Left renal pelvis (tissue), 4 donors: ENCODE measurements at regions not wholly inside any gene's neighbourhood (a gene's known extent, or its start where the extent isn't known, plus 50 kb on each side); places are given as distances from the start of the nearest gene placed in this dataset.

ENCODE experiments used
- DNase-seq, 4 donors: peaks; one replicate each; pipeline ENCODE4 v3.0.0-alpha.2; 2013; ENCODE audit warnings: low read depth in 4 of 4, low spot score in 3 of 4

- no peak for DNase-seq
These were observed 1065.1 kb upstream of the WWC1 start for GRCh38 chr5:167226386-167226785.

DNA sequence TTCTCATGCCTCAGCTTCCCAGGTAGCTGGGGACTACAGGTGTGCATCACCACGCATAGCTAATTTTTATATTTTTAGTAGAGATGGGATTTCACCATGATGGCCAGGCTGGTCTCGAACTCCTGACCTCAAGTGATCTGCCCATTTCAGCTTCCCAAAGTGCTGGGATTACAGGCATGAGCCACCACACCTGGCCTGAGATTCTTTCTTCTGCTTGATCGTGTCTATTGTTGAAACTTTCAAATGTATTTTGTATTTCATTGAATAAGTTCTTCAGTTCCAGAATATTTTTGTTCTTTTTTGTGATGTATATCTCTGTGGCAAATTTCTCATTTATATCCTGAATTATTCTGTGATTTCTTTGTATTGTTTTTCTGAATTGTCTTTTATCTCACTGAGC is 1063.3 kb upstream of the WWC1 start:
- DNase-seq = no peak

DNA sequence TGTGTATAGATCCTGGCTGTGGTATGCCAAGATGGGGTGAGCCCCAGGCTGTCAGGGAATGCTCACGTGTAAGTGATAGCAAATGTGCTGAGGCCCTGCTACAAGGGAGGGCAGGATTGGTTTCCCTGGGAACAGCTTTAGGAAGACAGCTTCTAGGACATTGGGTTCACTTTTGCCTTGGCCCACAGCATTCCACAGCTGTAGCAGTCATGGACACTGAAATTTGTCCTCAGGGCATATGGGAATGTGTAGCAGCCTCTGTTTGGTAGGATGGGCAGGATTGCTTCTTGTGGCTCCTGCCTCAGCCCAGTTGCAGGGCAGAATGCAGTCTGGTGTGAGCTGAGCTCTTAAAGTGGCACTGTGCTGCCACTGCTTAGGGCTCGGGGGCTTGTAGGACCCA is 1061.7 kb upstream of the WWC1 start:
- no peak for DNase-seq

DNA sequence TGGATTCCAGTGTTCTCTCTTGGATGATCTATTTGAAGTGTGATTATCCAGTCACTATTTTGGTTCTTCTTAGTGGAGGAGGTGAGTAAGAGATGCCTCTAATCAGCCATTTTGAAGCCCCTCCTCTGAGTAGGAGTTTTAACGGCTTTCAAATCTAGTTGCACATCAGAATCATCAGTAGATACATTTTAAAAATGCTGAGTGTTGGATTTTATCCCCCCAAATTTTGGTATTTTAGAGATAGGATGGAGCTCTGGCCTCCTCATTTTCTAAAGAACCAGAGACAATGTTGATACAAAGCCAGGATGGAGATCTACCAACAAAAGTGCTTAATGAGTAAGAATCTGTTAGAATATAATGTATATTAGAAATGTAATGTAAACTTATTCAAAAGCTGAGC is 1061.0 kb upstream of the WWC1 start:
- DNase-seq = no peak

DNA sequence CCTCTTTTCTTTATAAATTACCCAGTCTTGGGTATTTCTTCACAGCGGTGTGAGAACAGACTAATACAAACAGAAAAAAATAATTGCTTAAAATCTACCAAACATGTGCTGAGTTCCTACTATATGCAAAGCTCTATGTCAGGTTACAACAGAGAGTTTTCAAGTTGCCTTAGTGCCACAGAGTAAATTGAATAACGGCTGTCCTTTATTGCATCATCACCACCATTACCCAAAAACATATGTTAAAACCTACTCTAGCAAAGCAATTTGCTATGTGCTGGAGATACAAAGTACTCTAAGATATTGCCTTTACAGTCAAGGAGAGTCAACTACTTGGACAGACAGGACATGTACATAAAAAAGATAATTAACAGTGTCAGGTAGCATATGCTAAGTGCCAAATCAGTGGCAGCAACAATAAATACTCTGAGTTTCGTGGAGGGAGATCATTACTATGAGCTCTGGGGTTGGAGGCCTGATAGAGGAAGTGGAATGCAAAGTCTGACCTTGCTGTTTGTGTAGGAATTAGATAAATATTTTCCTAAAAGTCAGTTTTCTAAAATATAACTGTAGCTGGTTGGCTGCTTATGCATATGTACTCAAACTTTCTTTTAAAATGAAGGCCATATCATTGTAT is 1058.7 kb upstream of the WWC1 start:
- no peak for DNase-seq

- DNase-seq = peak in 1 of 4 donors; percentile 12
These were observed 1057.8 kb upstream of the WWC1 start for GRCh38 chr5:167233507-167234220.

DNA sequence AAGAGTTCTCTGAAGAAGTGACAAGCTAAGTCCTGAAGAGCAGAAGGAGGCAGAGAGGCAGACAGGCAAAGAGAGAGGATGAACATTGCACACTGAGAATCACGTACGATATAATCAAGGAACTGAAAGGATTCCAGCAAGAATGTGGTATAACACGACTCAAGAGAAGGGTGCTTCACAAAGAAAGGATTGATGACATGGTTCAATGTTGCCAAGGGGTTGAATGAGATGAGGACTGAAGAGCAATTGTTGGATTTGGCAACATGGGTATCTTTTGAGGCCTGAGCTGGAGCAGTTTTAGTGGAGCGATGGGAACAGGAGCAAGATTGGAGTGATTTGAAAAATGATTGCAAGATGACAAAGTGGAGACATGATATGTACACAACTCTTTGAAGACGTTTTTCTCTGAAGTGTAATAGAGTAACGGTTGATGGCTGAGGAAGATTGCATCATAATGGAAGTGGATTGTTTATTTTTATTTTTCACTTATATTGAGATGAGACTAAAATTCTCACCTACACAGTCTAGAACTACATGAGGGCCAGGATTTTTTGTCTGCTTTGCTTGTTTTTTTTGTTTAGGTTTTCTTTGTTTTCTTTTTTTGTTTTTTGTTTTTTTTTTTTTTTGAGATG is 1049.9 kb upstream of the WWC1 start:
- DNase-seq = no peak

- DNase-seq = no peak
These were observed 1048.7 kb upstream of the WWC1 start for GRCh38 chr5:167242701-167243100.

DNA sequence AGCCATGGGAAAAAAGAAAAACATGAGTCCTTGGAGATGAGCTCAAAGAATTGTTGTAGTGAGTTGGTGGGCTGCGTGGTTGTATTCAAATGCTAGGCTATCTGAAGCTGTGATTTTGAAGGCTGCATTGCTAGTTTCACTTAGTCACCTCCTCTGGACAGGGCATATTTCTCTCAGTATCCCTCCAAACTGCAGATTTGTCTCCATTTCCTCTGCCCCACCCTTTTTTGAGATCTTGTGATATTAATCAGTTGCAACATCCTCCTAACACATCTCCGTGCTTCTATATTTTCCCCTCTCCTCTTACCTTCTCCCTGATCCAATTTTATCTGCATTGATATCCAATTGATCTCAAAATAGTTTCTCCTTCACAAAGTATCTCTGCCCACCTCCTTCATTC is 1048.0 kb upstream of the WWC1 start:
- no peak for DNase-seq

- DNase-seq = no peak
These were observed 1046.9 kb upstream of the WWC1 start for GRCh38 chr5:167244583-167244982.

DNA sequence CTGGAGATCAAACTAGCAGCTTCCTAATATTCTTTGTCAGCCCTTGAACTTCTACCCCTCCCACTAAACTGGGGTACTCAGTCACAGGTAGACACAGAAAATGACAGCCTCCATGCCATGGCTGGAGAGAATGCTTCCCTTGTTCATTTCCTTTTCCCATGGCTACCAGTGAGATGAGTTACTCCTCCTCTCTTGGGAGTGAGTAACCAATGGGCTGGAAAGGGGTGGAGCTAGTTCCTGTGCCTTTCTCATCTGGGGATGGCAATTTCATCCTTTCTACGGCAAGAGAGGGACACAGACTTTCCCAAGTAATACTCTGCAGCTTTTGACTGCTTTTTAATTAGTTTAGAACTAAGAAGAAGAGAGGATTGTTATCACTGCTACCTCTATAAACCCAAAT is 1045.6 kb upstream of the WWC1 start:
- no peak for DNase-seq

- DNase-seq = no peak
These were observed 1043.6 kb upstream of the WWC1 start for GRCh38 chr5:167247816-167248215.

- no peak for DNase-seq
These were observed 1043.2 kb upstream of the WWC1 start for GRCh38 chr5:167248257-167248656.

GRCh38 chr5:167250996-167251395 is 1040.4 kb upstream of the WWC1 start:
- DNase-seq = no peak

GRCh38 chr5:167254132-167254531 is 1037.3 kb upstream of the WWC1 start:
- no peak for DNase-seq

- no peak for DNase-seq
These were observed 1035.5 kb upstream of the WWC1 start for GRCh38 chr5:167255926-167256325.

GRCh38 chr5:167259806-167260205 is 1031.6 kb upstream of the WWC1 start:
- no peak for DNase-seq

DNA sequence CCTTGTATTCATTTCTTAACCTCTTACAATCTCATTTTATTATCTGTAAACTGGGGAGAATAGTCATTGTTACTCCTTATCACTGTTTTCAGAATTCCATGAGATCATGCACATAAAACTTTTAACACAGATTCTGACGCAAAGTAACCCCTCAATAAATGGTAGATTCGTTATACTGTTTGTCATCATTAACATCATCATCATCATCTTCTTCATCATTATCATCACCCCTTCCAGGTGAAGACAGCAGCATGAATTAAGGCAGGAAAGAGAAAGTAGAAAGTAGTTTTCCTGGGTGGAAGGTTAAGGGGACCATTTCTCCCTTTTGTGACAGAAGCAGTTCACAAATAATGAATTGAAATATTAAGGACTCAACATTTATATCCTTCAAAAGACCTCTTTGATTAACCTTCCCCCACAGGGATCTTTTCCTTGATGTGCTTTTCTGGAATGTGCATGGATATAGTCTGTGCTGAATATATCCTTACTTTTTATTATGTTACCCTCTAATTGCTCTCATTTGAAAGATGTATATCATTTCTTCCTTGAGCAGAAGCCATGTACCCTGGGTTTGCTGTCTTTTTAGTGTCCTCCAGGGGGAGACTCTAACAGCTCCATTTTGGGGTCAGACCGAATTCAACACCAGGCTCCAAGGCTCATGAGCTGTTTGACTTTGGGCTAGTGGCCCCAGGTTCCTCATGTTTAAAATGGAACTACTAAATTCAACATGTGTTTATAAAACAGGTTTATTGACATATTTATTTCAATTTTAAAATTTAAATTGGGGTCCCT is 1029.9 kb upstream of the WWC1 start:
- no peak for DNase-seq

DNA sequence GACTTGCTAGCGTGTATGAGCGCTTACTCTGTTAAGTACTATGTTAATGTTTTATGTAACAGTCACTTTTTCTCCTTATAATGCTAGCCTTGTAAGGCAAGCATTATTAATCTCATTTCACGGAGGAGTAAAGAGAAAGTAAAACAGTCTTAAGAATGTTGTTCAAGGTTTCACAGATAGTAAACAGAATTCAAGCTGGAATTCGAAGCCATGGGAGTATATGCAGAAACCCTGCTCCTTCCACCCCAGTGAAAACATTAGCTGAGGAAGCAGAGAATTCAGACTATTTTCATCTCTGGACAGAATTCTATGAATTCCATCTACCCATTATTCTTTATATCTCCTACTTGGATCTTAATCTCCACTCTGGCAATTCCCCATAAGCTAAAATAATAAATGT is 1028.3 kb upstream of the WWC1 start:
- DNase-seq = no peak

DNA sequence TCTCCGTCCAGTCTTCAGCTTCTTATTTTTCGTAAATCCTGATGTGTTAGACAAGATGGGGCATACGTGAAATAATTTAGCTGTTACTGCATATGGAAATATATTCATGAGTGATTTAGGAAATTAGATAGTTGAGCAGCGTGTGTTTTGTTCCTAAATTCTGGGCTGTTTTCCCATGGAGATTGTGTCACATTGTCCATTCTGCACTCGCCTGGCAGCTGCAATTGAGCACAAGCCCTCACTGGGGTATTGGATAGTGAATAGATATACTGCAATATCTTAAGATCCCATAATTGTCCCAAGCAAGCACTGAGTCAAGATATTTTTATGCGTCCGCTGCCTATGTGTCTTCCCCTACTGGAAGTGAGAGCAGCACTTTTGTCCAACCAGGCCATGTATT is 1027.1 kb upstream of the WWC1 start:
- DNase-seq = no peak

DNA sequence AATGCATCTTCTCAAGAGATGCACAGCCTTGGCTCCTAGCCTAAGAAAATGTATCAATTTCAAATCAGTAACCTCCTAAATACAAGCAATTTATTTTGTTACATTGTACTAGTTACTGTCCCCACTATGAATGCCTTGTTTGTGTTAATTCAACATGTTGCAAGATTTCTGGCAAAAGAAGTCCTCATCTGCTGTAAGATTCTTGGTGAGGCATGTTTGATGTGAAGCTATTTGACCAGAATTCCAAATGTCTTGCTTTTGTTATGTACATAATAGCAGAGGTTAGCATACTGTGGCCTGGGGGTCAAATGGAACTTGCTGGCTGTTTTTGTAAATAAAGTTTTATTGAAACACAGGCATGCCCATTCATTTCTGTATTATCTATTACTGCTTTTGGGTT is 1023.1 kb upstream of the WWC1 start:
- no peak for DNase-seq
